GM23338 (cell line): ENCODE measurements at regions not wholly inside any gene's neighbourhood (a gene's known extent, or its start where the extent isn't known, plus 50 kb on each side); places are given as distances from the start of the nearest gene placed in this dataset.

Experiments used
- ATAC-seq: fragments of 200-7000 bp; cut with Tn5 transposase; 3 replicates; pipeline ENCODE4 v1.9.1; 2020
- DNase-seq: peaks from one replicate; pipeline ENCODE4 v3.0.0-alpha.2; 2015; ENCODE audit warnings: low spot score
- H2AFZ ChIP-seq: fragments of 200-600 bp; sonication (generic); 2 replicates; pipeline ENCODE4 v1.8.0; 2016; ENCODE audit warnings: antibody characterized with exemption, mild to moderate bottlenecking, moderate library complexity
- H3F3A ChIP-seq: fragments of 200-600 bp; sonication (generic); replicated peaks from 2 replicates; pipeline ENCODE4 v1.8.0; 2017; ENCODE audit warnings: antibody characterized with exemption, mixed run types, low read depth
- H3K27ac ChIP-seq: fragments of 200-600 bp; sonication (generic); 2 replicates; pipeline ENCODE4 v1.6.1; 2016; ENCODE audit warnings: low read depth
- H3K27me3 ChIP-seq: fragments of 200-600 bp; sonication (generic); 2 replicates; pipeline ENCODE4 v1.8.0; 2016; ENCODE audit warnings: mild to moderate bottlenecking, mixed run types, moderate library complexity; ENCODE audit not compliant: insufficient read depth
- H3K36me3 ChIP-seq: fragments of 200-600 bp; sonication (generic); 2 replicates; pipeline ENCODE4 v1.8.0; 2016; ENCODE audit warnings: mild to moderate bottlenecking; ENCODE audit not compliant: insufficient read depth
- H3K4me1 ChIP-seq: fragments of 200-600 bp; sonication (generic); 2 replicates; pipeline ENCODE4 v1.8.0; 2016; ENCODE audit warnings: mild to moderate bottlenecking, moderate library complexity; ENCODE audit not compliant: insufficient read depth
- H3K4me2 ChIP-seq: fragments of 200-600 bp; sonication (generic); 2 replicates; pipeline ENCODE4 v1.7.1; 2017; ENCODE audit warnings: mixed run types
- H3K4me3 ChIP-seq: fragments of 200-600 bp; sonication (generic); 2 replicates; pipeline ENCODE4 v1.6.1; 2016; ENCODE audit warnings: mixed run types
- H3K79me2 ChIP-seq: fragments of 200-600 bp; sonication (generic); replicated peaks from 2 replicates; pipeline ENCODE4 v1.8.0; 2017; ENCODE audit warnings: mild to moderate bottlenecking; ENCODE audit not compliant: insufficient read depth
- H3K9me2 ChIP-seq: fragments of 200-600 bp; sonication (generic); 2 replicates; pipeline ENCODE4 v1.8.0; 2017; ENCODE audit not compliant: insufficient read depth
- H4K20me1 ChIP-seq: fragments of 200-600 bp; sonication (generic); replicated peaks from 2 replicates; pipeline ENCODE4 v1.8.0; 2017; ENCODE audit warnings: mild to moderate bottlenecking; ENCODE audit not compliant: insufficient read depth
- H3K27ac Mint-ChIP-seq: 2 replicates; pipeline ENCODE4 v1.8.0; 2020; ENCODE audit warnings: inconsistent platforms, mild to moderate bottlenecking, moderate library complexity, mixed read lengths
- H3K27me3 Mint-ChIP-seq: 3 replicates; pipeline ENCODE4 v1.8.0; 2022; ENCODE audit warnings: low read depth, mild to moderate bottlenecking, moderate library complexity, mixed read lengths, inconsistent platforms; ENCODE audit not compliant: insufficient read depth, poor library complexity
- H3K36me3 Mint-ChIP-seq: 3 replicates; pipeline ENCODE4 v1.8.0; 2021; ENCODE audit warnings: low read depth, mild to moderate bottlenecking, inconsistent platforms, moderate library complexity, mixed read lengths
- H3K4me1 Mint-ChIP-seq: 3 replicates; pipeline ENCODE4 v1.8.0; 2020; ENCODE audit warnings: mild to moderate bottlenecking, inconsistent platforms, mixed read lengths
- H3K4me3 Mint-ChIP-seq: 3 replicates; pipeline ENCODE4 v1.8.0; 2021; ENCODE audit warnings: moderate library complexity, mild to moderate bottlenecking, inconsistent platforms, mixed read lengths
- H3K9me3 Mint-ChIP-seq: 3 replicates; pipeline ENCODE4 v1.8.0; 2020; ENCODE audit warnings: moderate library complexity, mild to moderate bottlenecking, inconsistent platforms, mixed read lengths
- CREB1 ChIP-seq: fragments of 250-450 bp; sonication (Bioruptor Pico); IDR thresholded peaks from 2 replicates; pipeline ENCODE4 v1.5.0; 2020; ENCODE audit warnings: low read depth, mild to moderate bottlenecking, moderate library complexity
- EZH2 ChIP-seq: fragments of 200-600 bp; sonication (generic); IDR thresholded peaks from one replicate; pipeline ENCODE4 v1.8.0; 2017; ENCODE audit warnings: antibody characterized with exemption, mild to moderate bottlenecking, low read depth; ENCODE audit not compliant: unreplicated experiment
- EZH2phosphoT487 ChIP-seq: fragments of 200-600 bp; sonication (generic); IDR thresholded peaks from one replicate; pipeline ENCODE4 v1.8.1; 2018; ENCODE audit warnings: antibody characterized with exemption; ENCODE audit not compliant: unreplicated experiment
- NANOG ChIP-seq: IDR thresholded peaks from 2 replicates; pipeline ENCODE4 v1.6.1; 2016; ENCODE audit warnings: antibody characterized with exemption, borderline replicate concordance
- POLR2AphosphoS5 ChIP-seq: IDR thresholded peaks from 2 replicates; pipeline ENCODE4 v1.6.1; 2016; ENCODE audit warnings: antibody characterized with exemption, low read depth
- TF ChIP-seq, protein P1 (sequence below): fragments of 250-450 bp; sonication (Bioruptor Pico); IDR thresholded peaks from 2 replicates; pipeline ENCODE4 v1.5.0; 2020; ENCODE audit warnings: mild to moderate bottlenecking, moderate library complexity
- TF ChIP-seq, protein P2 (sequence below): IDR thresholded peaks from one replicate; pipeline ENCODE4 v1.6.1; 2018; ENCODE audit warnings: antibody characterized with exemption; ENCODE audit not compliant: unreplicated experiment
- TF ChIP-seq, protein P3 (sequence below): IDR thresholded peaks from 2 replicates; pipeline ENCODE4 v1.6.1; 2016; ENCODE audit warnings: antibody characterized with exemption
- TF ChIP-seq, protein P4 (sequence below), 2 experiments: fragments of 200-600 bp in 1 of 2; sonication (generic) in 1 of 2; conservative IDR thresholded peaks; 2 replicates each; pipeline versions ENCODE4 v1.5.1 to v1.6.1; 2016 to 2017; ENCODE audit warnings: antibody characterized with exemption in 2 of 2, low read depth in 2 of 2, mild to moderate bottlenecking in 2 of 2, moderate library complexity in 1 of 2

DNA sequence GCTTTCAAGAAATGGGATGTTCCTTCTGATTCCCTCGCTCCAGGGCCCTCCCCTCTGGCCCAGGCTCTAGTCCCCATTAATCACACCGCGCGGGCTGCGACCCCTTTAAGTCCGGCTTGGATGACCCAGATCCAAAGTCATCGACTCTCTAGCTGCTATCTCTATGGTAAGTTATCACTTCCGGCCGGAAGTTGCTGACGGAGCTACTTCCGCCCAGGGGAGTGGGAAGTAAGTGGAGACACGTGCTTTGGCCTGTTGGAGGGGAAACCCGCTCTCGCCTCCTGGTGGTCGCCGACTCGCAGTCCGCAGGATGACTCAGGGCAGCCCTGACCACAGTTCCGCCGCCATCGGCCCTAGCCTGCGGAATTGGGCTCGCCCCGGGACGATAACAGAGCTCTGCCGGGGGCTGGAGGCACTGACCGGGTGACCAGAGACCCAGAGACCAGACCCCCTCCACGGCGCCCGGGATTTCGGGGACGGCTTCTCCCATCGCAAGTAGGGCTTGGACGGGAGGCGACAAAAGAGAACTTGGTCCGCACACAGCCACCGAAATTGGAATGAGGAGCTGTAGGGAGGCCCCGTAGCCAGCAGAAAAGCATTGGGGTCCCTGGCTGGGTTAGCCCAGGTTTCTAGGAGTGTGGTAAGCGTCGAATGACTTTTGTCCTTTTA lies 52.2 kb upstream of the SEC14L1 start:
- TF ChIP-seq, protein P1, sequence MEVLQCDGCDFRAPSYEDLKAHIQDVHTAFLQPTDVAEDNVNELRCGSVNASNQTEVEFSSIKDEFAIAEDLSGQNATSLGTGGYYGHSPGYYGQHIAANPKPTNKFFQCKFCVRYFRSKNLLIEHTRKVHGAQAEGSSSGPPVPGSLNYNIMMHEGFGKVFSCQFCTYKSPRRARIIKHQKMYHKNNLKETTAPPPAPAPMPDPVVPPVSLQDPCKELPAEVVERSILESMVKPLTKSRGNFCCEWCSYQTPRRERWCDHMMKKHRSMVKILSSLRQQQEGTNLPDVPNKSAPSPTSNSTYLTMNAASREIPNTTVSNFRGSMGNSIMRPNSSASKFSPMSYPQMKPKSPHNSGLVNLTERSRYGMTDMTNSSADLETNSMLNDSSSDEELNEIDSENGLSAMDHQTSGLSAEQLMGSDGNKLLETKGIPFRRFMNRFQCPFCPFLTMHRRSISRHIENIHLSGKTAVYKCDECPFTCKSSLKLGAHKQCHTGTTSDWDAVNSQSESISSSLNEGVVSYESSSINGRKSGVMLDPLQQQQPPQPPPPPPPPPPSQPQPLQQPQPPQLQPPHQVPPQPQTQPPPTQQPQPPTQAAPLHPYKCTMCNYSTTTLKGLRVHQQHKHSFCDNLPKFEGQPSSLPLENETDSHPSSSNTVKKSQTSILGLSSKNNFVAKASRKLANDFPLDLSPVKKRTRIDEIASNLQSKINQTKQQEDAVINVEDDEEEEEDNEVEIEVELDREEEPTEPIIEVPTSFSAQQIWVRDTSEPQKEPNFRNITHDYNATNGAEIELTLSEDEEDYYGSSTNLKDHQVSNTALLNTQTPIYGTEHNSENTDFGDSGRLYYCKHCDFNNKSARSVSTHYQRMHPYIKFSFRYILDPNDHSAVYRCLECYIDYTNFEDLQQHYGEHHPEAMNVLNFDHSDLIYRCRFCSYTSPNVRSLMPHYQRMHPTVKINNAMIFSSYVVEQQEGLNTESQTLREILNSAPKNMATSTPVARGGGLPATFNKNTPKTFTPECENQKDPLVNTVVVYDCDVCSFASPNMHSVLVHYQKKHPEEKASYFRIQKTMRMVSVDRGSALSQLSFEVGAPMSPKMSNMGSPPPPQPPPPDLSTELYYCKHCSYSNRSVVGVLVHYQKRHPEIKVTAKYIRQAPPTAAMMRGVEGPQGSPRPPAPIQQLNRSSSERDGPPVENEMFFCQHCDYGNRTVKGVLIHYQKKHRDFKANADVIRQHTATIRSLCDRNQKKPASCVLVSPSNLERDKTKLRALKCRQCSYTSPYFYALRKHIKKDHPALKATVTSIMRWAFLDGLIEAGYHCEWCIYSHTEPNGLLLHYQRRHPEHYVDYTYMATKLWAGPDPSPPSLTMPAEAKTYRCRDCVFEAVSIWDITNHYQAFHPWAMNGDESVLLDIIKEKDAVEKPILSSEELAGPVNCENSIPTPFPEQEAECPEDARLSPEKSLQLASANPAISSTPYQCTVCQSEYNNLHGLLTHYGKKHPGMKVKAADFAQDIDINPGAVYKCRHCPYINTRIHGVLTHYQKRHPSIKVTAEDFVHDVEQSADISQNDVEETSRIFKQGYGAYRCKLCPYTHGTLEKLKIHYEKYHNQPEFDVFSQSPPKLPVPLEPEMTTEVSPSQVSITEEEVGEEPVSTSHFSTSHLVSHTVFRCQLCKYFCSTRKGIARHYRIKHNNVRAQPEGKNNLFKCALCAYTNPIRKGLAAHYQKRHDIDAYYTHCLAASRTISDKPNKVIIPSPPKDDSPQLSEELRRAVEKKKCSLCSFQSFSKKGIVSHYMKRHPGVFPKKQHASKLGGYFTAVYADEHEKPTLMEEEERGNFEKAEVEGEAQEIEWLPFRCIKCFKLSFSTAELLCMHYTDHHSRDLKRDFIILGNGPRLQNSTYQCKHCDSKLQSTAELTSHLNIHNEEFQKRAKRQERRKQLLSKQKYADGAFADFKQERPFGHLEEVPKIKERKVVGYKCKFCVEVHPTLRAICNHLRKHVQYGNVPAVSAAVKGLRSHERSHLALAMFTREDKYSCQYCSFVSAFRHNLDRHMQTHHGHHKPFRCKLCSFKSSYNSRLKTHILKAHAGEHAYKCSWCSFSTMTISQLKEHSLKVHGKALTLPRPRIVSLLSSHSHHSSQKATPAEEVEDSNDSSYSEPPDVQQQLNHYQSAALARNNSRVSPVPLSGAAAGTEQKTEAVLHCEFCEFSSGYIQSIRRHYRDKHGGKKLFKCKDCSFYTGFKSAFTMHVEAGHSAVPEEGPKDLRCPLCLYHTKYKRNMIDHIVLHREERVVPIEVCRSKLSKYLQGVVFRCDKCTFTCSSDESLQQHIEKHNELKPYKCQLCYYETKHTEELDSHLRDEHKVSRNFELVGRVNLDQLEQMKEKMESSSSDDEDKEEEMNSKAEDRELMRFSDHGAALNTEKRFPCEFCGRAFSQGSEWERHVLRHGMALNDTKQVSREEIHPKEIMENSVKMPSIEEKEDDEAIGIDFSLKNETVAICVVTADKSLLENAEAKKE, result no peak
- TF ChIP-seq CREB1 (peak; percentile 81), NANOG (no peak), EZH2 (no peak), POLR2AphosphoS5 (peak; percentile 74), EZH2phosphoT487 (no peak)
- TF ChIP-seq, protein P2, sequence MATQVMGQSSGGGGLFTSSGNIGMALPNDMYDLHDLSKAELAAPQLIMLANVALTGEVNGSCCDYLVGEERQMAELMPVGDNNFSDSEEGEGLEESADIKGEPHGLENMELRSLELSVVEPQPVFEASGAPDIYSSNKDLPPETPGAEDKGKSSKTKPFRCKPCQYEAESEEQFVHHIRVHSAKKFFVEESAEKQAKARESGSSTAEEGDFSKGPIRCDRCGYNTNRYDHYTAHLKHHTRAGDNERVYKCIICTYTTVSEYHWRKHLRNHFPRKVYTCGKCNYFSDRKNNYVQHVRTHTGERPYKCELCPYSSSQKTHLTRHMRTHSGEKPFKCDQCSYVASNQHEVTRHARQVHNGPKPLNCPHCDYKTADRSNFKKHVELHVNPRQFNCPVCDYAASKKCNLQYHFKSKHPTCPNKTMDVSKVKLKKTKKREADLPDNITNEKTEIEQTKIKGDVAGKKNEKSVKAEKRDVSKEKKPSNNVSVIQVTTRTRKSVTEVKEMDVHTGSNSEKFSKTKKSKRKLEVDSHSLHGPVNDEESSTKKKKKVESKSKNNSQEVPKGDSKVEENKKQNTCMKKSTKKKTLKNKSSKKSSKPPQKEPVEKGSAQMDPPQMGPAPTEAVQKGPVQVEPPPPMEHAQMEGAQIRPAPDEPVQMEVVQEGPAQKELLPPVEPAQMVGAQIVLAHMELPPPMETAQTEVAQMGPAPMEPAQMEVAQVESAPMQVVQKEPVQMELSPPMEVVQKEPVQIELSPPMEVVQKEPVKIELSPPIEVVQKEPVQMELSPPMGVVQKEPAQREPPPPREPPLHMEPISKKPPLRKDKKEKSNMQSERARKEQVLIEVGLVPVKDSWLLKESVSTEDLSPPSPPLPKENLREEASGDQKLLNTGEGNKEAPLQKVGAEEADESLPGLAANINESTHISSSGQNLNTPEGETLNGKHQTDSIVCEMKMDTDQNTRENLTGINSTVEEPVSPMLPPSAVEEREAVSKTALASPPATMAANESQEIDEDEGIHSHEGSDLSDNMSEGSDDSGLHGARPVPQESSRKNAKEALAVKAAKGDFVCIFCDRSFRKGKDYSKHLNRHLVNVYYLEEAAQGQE, result no peak
- TF ChIP-seq, protein P3, sequence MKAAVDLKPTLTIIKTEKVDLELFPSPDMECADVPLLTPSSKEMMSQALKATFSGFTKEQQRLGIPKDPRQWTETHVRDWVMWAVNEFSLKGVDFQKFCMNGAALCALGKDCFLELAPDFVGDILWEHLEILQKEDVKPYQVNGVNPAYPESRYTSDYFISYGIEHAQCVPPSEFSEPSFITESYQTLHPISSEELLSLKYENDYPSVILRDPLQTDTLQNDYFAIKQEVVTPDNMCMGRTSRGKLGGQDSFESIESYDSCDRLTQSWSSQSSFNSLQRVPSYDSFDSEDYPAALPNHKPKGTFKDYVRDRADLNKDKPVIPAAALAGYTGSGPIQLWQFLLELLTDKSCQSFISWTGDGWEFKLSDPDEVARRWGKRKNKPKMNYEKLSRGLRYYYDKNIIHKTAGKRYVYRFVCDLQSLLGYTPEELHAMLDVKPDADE, result peak; percentile 84
- TF ChIP-seq, protein P4, sequence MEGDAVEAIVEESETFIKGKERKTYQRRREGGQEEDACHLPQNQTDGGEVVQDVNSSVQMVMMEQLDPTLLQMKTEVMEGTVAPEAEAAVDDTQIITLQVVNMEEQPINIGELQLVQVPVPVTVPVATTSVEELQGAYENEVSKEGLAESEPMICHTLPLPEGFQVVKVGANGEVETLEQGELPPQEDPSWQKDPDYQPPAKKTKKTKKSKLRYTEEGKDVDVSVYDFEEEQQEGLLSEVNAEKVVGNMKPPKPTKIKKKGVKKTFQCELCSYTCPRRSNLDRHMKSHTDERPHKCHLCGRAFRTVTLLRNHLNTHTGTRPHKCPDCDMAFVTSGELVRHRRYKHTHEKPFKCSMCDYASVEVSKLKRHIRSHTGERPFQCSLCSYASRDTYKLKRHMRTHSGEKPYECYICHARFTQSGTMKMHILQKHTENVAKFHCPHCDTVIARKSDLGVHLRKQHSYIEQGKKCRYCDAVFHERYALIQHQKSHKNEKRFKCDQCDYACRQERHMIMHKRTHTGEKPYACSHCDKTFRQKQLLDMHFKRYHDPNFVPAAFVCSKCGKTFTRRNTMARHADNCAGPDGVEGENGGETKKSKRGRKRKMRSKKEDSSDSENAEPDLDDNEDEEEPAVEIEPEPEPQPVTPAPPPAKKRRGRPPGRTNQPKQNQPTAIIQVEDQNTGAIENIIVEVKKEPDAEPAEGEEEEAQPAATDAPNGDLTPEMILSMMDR (conservative IDR thresholded peaks at IDR 0.05; ENCODE audit: low read depth in 2 of 2), result peak; percentile 62 to 83
- Histone ChIP-seq H2AFZ (peak overlapping the region; percentile 96), H3K27ac (peak overlapping the region; percentile 88), H4K20me1 (no peaks in the 10 kb centered on the region), H3K9me2 (0 out of 2 replicates have a peak, but pooled peaks cover 9% of the 10 kb centered on the region), H3K4me2 (peak overlapping the region; percentile 90), H3K27me3 (no peaks in the 10 kb centered on the region), H3F3A (peaks cover 6% of the 10 kb centered on the region), H3K79me2 (peaks cover 15% of the 10 kb centered on the region), H3K4me1 (peaks cover 14% of the 10 kb centered on the region), H3K36me3 (0 out of 2 replicates have a peak, but pooled peaks cover 5% of the 10 kb centered on the region), H3K4me3 (peak overlapping the region; percentile 82)
- H3K4me3 Mint-ChIP-seq, result peak overlapping the region; percentile 94
- peaks cover 14% of the 10 kb centered on the region for H3K27me3 Mint-ChIP-seq
- H3K36me3 Mint-ChIP-seq, result peaks cover 52% of the 10 kb centered on the region
- H3K27ac Mint-ChIP-seq, result peak overlapping the region; percentile 99
- H3K9me3 Mint-ChIP-seq, result no peaks in the 10 kb centered on the region; the same call in 2 of the 3 replicates
- H3K4me1 Mint-ChIP-seq, result peaks cover 18% of the 10 kb centered on the region
- peak; percentile 92 for ATAC-seq
- peak; percentile 95 for DNase-seq
